H9 (cell line): ENCODE measurements at regions not wholly inside any gene's neighbourhood (a gene's known extent, or its start where the extent isn't known, plus 50 kb on each side); places are given as distances from the start of the nearest gene placed in this dataset.

ENCODE experiments used
- DNase-seq: peaks from one replicate; pipeline ENCODE4 v3.0.0-alpha.2; 2017
- H2AFZ ChIP-seq: one replicate; pipeline ENCODE4 v1.6.1; 2013; ENCODE audit warnings: mild to moderate bottlenecking, low read length, control low read depth, moderate library complexity
- H2AK5ac ChIP-seq: 2 replicates; pipeline ENCODE4 v1.6.1; 2013; ENCODE audit warnings: low read length, control low read depth, mixed read lengths; ENCODE audit not compliant: insufficient read length
- H2BK120ac ChIP-seq: one replicate; pipeline ENCODE4 v1.6.1; 2013; ENCODE audit warnings: low read depth, mild to moderate bottlenecking, low read length, control low read depth, inconsistent platforms; ENCODE audit not compliant: poor library complexity, severe bottlenecking
- H2BK12ac ChIP-seq: 2 replicates; pipeline ENCODE4 v1.6.1; 2013; ENCODE audit warnings: low read length, control low read depth, mixed read lengths, low read depth; ENCODE audit not compliant: insufficient read length
- H2BK15ac ChIP-seq: 2 replicates; pipeline ENCODE4 v1.6.1; 2013; ENCODE audit warnings: low read depth, low read length, control low read depth
- H2BK20ac ChIP-seq: one replicate; pipeline ENCODE4 v1.6.1; 2013; ENCODE audit warnings: low read depth, mild to moderate bottlenecking, low read length, control low read depth, inconsistent platforms; ENCODE audit not compliant: poor library complexity, severe bottlenecking
- H2BK5ac ChIP-seq: 2 replicates; pipeline ENCODE4 v1.6.1; 2013; ENCODE audit warnings: low read length, control low read depth, mixed read lengths; ENCODE audit not compliant: insufficient read length
- H3K14ac ChIP-seq: 2 replicates; pipeline ENCODE4 v1.6.1; 2013; ENCODE audit warnings: low read length, control low read depth; ENCODE audit not compliant: insufficient read depth
- H3K18ac ChIP-seq: 2 replicates; pipeline ENCODE4 v1.6.1; 2013; ENCODE audit warnings: low read depth, mild to moderate bottlenecking, mixed read lengths, low read length, control low read depth; ENCODE audit not compliant: insufficient read length
- H3K23ac ChIP-seq: 2 replicates; pipeline ENCODE4 v1.6.1; 2013; ENCODE audit warnings: low read length, control low read depth, mixed read lengths, low read depth; ENCODE audit not compliant: insufficient read length
- H3K23me2 ChIP-seq: 2 replicates; pipeline ENCODE4 v1.6.1; 2013; ENCODE audit warnings: low read depth, mild to moderate bottlenecking, mixed read lengths, low read length, control low read depth; ENCODE audit not compliant: insufficient read length, poor library complexity, severe bottlenecking
- H3K27ac ChIP-seq: 2 replicates; pipeline ENCODE4 v1.5.1; 2013; ENCODE audit warnings: low read length, control low read depth, mixed read lengths, low read depth; ENCODE audit not compliant: insufficient read length
- H3K27me3 ChIP-seq: 2 replicates; pipeline ENCODE4 v1.6.1; 2013; ENCODE audit warnings: low read length, control low read depth, inconsistent platforms; ENCODE audit not compliant: insufficient read depth
- H3K4ac ChIP-seq: 2 replicates; pipeline ENCODE4 v1.6.1; 2013; ENCODE audit warnings: low read depth, mild to moderate bottlenecking, control low read depth, inconsistent platforms, low read length, moderate library complexity
- H3K4me1 ChIP-seq: 2 replicates; pipeline ENCODE4 v1.6.1; 2013; ENCODE audit warnings: low read length, control low read depth, inconsistent platforms; ENCODE audit not compliant: insufficient read depth
- H3K4me2 ChIP-seq: 2 replicates; pipeline ENCODE4 v1.6.1; 2013; ENCODE audit warnings: low read length, control low read depth, mixed read lengths; ENCODE audit not compliant: insufficient read length, insufficient read depth
- H3K56ac ChIP-seq: 2 replicates; pipeline ENCODE4 v1.6.1; 2013; ENCODE audit warnings: low read depth, mild to moderate bottlenecking, mixed read lengths, low read length, control low read depth; ENCODE audit not compliant: insufficient read length
- H3K79me1 ChIP-seq: 2 replicates; pipeline ENCODE4 v1.6.1; 2013; ENCODE audit warnings: low read depth, mild to moderate bottlenecking, moderate library complexity, low read length, control low read depth, inconsistent platforms; ENCODE audit not compliant: insufficient read depth, poor library complexity, severe bottlenecking
- H3K79me2 ChIP-seq: 2 replicates; pipeline ENCODE4 v1.6.1; 2013; ENCODE audit warnings: low read length, control low read depth, inconsistent platforms; ENCODE audit not compliant: insufficient read depth
- H3K9ac ChIP-seq: 2 replicates; pipeline ENCODE4 v1.6.1; 2013; ENCODE audit warnings: low read length, control low read depth, mixed read lengths; ENCODE audit not compliant: insufficient read length; ENCODE audit errors: extremely low read depth
- H3K9me3 ChIP-seq: one replicate; pipeline ENCODE4 v1.6.1; 2013; ENCODE audit warnings: low read depth, low read length, inconsistent platforms; ENCODE audit not compliant: control insufficient read depth
- H3T11ph ChIP-seq: one replicate; pipeline ENCODE4 v1.6.1; 2013; ENCODE audit warnings: mild to moderate bottlenecking, low read length, control low read depth, inconsistent platforms
- H4K20me1 ChIP-seq: one replicate; pipeline ENCODE4 v1.6.1; 2013; ENCODE audit not compliant: control insufficient read depth, insufficient read length, insufficient read depth
- H4K5ac ChIP-seq: 2 replicates; pipeline ENCODE4 v1.6.1; 2013; ENCODE audit warnings: low read depth, mild to moderate bottlenecking, mixed read lengths, low read length, control low read depth; ENCODE audit not compliant: insufficient read length
- H4K8ac ChIP-seq: replicated peaks from 2 replicates; pipeline ENCODE4 v1.6.1; 2013; ENCODE audit warnings: low read length, control low read depth, mixed read lengths, low read depth; ENCODE audit not compliant: insufficient read length
- H4K91ac ChIP-seq: 2 replicates; pipeline ENCODE4 v1.6.1; 2013; ENCODE audit warnings: low read depth, mild to moderate bottlenecking, moderate library complexity, mixed read lengths, low read length, control low read depth; ENCODE audit not compliant: insufficient read length
- H3K27ac Mint-ChIP-seq, 3 experiments: 2 replicates in 2 of 3; 3 replicates in 1 of 3; pipeline ENCODE4 v1.8.0; 2020 to 2021; ENCODE audit warnings: mixed read lengths in 3 of 3, mild to moderate bottlenecking in 1 of 3, moderate library complexity in 1 of 3
- H3K27me3 Mint-ChIP-seq: 2 replicates; pipeline ENCODE4 v1.8.0; 2021; ENCODE audit warnings: low read depth, mild to moderate bottlenecking, moderate library complexity, mixed read lengths
- H3K36me3 Mint-ChIP-seq, 3 experiments: 2 replicates in 2 of 3; 3 replicates in 1 of 3; pipeline ENCODE4 v1.8.0; 2020 to 2021; ENCODE audit warnings: low read depth in 3 of 3, mixed read lengths in 3 of 3; ENCODE audit not compliant: insufficient read depth in 1 of 3
- H3K4me1 Mint-ChIP-seq, 2 experiments: 2 replicates each; pipeline ENCODE4 v1.8.0; 2020; ENCODE audit warnings: mixed read lengths in 2 of 2
- H3K4me3 Mint-ChIP-seq, 2 experiments: 2 replicates in 1 of 2; 3 replicates in 1 of 2; pipeline ENCODE4 v1.8.0; 2020 to 2021; ENCODE audit warnings: mild to moderate bottlenecking in 2 of 2, mixed read lengths in 2 of 2, moderate library complexity in 1 of 2
- H3K9me3 Mint-ChIP-seq, 2 experiments: 2 replicates in 1 of 2; 3 replicates in 1 of 2; pipeline ENCODE4 v1.8.0; 2020; ENCODE audit warnings: mild to moderate bottlenecking in 2 of 2, mixed read lengths in 2 of 2, moderate library complexity in 1 of 2
- WGBS: extraction: QIAGEN DNeasy Blood & Tissue Kit; methylation state at CpG from one replicate; pipeline ENCODE4 v1.1.7; 2013; ENCODE audit warnings: missing lambda C conversion rate, low lambda C conversion rate, mixed read lengths; ENCODE audit not compliant: insufficient read length; ENCODE audit errors: extremely low coverage; 5-methylcytosine and 5-hydroxymethylcytosine counted together
- TF ChIP-seq, protein P1 (sequence below): fragments of 200-600 bp; sonication (generic); conservative IDR thresholded peaks from 3 replicates; pipeline ENCODE4 v1.8.0; 2021; ENCODE audit warnings: antibody characterized with exemption, mild to moderate bottlenecking

DNA sequence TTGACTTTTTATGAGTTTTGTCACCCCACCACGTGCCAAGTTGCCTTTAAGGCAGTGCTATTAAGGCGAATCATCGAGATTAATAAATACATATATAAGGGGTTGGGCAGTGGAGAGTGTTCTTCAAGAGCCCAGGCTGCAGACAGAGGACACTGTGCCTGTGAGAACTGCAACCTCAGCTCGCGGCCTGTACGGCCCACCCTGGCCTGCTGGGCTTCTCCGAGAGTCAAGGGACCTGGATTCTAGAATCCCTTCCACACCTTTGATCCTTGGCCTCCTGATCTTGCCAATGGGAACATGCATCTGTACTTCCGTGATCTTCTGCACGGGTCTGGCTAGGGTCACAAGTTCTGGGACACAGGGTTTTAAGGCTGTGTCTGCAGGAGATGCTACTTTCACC, 54.5 kb downstream of the IRX5 start:
- H3K56ac ChIP-seq = no peak overlapping the region
- H3K36me3 Mint-ChIP-seq = no peaks in the 10 kb centered on the region

More for the DNA sequence above, 54.5 kb downstream of the IRX5 start:
- TF ChIP-seq, protein P1, sequence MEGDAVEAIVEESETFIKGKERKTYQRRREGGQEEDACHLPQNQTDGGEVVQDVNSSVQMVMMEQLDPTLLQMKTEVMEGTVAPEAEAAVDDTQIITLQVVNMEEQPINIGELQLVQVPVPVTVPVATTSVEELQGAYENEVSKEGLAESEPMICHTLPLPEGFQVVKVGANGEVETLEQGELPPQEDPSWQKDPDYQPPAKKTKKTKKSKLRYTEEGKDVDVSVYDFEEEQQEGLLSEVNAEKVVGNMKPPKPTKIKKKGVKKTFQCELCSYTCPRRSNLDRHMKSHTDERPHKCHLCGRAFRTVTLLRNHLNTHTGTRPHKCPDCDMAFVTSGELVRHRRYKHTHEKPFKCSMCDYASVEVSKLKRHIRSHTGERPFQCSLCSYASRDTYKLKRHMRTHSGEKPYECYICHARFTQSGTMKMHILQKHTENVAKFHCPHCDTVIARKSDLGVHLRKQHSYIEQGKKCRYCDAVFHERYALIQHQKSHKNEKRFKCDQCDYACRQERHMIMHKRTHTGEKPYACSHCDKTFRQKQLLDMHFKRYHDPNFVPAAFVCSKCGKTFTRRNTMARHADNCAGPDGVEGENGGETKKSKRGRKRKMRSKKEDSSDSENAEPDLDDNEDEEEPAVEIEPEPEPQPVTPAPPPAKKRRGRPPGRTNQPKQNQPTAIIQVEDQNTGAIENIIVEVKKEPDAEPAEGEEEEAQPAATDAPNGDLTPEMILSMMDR = no peak
- no peak overlapping the region for H3K27ac ChIP-seq
- no peak overlapping the region for H4K91ac ChIP-seq
- H3K27me3 ChIP-seq = no peaks in the 10 kb centered on the region
- DNase-seq = no peak
- Mint-ChIP-seq H3K27me3 (no peaks in the 10 kb centered on the region; the same call in 1 of the 2 replicates), H3K4me1 (peaks cover 21% of the 10 kb centered on the region in 2 experiments), H3K9me3 (no peaks in the 10 kb centered on the region), H3K27ac (no peak overlapping the region), H3K4me3 (no peak overlapping the region; a peak in 1 of 5 replicates)
- no peaks in the 10 kb centered on the region for H3K79me2 ChIP-seq
- H2BK20ac ChIP-seq = no peak overlapping the region
- H3K23ac ChIP-seq = no peak overlapping the region
- H3K9me3 ChIP-seq = no peaks in the 10 kb centered on the region
- no peaks in the 10 kb centered on the region for H3K79me1 ChIP-seq
- H3K4me2 ChIP-seq = no peak overlapping the region
- no peak overlapping the region for H2BK5ac ChIP-seq
- H3K14ac ChIP-seq = no peak overlapping the region
- no CpG with 5 or more reads among the region's 9 CpGs for WGBS
- no peak overlapping the region for H2BK15ac ChIP-seq
- H3T11ph ChIP-seq = no peak overlapping the region
- no peak overlapping the region for H3K9ac ChIP-seq
- H2BK12ac ChIP-seq = no peak overlapping the region
- no peak overlapping the region for H4K5ac ChIP-seq
- no peak overlapping the region for H3K18ac ChIP-seq
- H4K20me1 ChIP-seq = no peaks in the 10 kb centered on the region
- H4K8ac ChIP-seq = no peak overlapping the region
- no peak overlapping the region for H3K4ac ChIP-seq
- H3K4me1 ChIP-seq = peaks cover 3% of the 10 kb centered on the region; the same call in 1 of the 2 replicates
- no peaks in the 10 kb centered on the region for H3K23me2 ChIP-seq
- H2AK5ac ChIP-seq = no peak overlapping the region
- H2BK120ac ChIP-seq = no peak overlapping the region
- H2AFZ ChIP-seq = no peak overlapping the region
